Neural cell (in vitro differentiated cells): ENCODE measurements at regions not wholly inside any gene's neighbourhood (a gene's known extent, or its start where the extent isn't known, plus 50 kb on each side); places are given as distances from the start of the nearest gene placed in this dataset.

Experiments used
- H2AFZ ChIP-seq: fragments of 200-600, 300-800 bp; sonication (generic), shearing (Covaris generic); 2 replicates; pipeline ENCODE4 v1.6.0; 2014; ENCODE audit warnings: low read depth, mild to moderate bottlenecking, antibody characterized with exemption, low read length, moderate library complexity
- H3F3A ChIP-seq: fragments of 200-600 bp; shearing (Covaris generic); 2 replicates; pipeline ENCODE4 v1.6.1; 2016; ENCODE audit warnings: mild to moderate bottlenecking, moderate library complexity, mixed read lengths, antibody characterized with exemption, low read length; ENCODE audit not compliant: insufficient read depth, poor library complexity, severe bottlenecking
- H3K27ac ChIP-seq: fragments of 200-600, 300-800 bp; sonication (generic), shearing (Covaris generic); 2 replicates; pipeline ENCODE4 v1.5.1; 2014; ENCODE audit warnings: mild to moderate bottlenecking, low read length, moderate library complexity
- H3K27me3 ChIP-seq: fragments of 300-800, 200-600 bp; sonication (generic), shearing (Covaris generic); 2 replicates; pipeline ENCODE4 v1.6.0; 2014; ENCODE audit warnings: mild to moderate bottlenecking, low read depth, low read length, moderate library complexity; ENCODE audit not compliant: insufficient read depth
- H3K36me3 ChIP-seq: fragments of 300-800, 200-600 bp; sonication (generic), shearing (Covaris generic); 2 replicates; pipeline ENCODE4 v1.5.1; 2014; ENCODE audit warnings: mild to moderate bottlenecking, antibody characterized with exemption, low read length, moderate library complexity; ENCODE audit not compliant: insufficient read depth
- H3K4me2 ChIP-seq: fragments of 300-800, 200-600 bp; sonication (generic), shearing (Covaris generic); 2 replicates; pipeline ENCODE4 v1.6.0; 2014; ENCODE audit warnings: mild to moderate bottlenecking, low read length
- H3K4me3 ChIP-seq: fragments of 300-800, 200-600 bp; sonication (generic), shearing (Covaris generic); 2 replicates; pipeline ENCODE4 v1.5.1; 2014; ENCODE audit warnings: mild to moderate bottlenecking, low read length, moderate library complexity
- H3K79me2 ChIP-seq: fragments of 200-600 bp; shearing (Covaris generic); replicated peaks from 2 replicates; pipeline ENCODE4 v1.6.0; 2014; ENCODE audit warnings: mild to moderate bottlenecking, low read length, moderate library complexity; ENCODE audit not compliant: insufficient read depth
- H3K9ac ChIP-seq: fragments of 300-800, 200-600 bp; sonication (generic), shearing (Covaris generic); 2 replicates; pipeline ENCODE4 v1.6.1; 2016; ENCODE audit warnings: mild to moderate bottlenecking, low read length, mixed read lengths
- H3K9me2 ChIP-seq: fragments of 200-600 bp; shearing (Covaris generic); 2 replicates; pipeline ENCODE4 v1.6.1; 2016; ENCODE audit warnings: mild to moderate bottlenecking, low read length, mixed read lengths; ENCODE audit not compliant: insufficient read depth
- H3K9me3 ChIP-seq: fragments of 200-600, 300-800 bp; sonication (generic), shearing (Covaris generic); 2 replicates; pipeline ENCODE4 v1.6.1; 2016; ENCODE audit warnings: mild to moderate bottlenecking, mixed run types, low read length, moderate library complexity, mixed read lengths
- H4K20me1 ChIP-seq: fragments of 200-600 bp; shearing (Covaris generic); 2 replicates; pipeline ENCODE4 v1.6.1; 2016; ENCODE audit warnings: mild to moderate bottlenecking, mixed run types; ENCODE audit not compliant: insufficient read depth
- CTCF ChIP-seq: fragments of 450-650 bp; IDR thresholded peaks from 2 replicates; pipeline ENCODE4 v1.5.1; 2014; ENCODE audit warnings: antibody characterized with exemption, mild to moderate bottlenecking, moderate library complexity; ENCODE audit not compliant: poor library complexity, severe bottlenecking
- EP300 ChIP-seq: fragments of 450-650 bp; conservative IDR thresholded peaks from 2 replicates; pipeline ENCODE4 v1.6.1; 2014; ENCODE audit warnings: antibody characterized with exemption, mild to moderate bottlenecking, moderate library complexity; ENCODE audit not compliant: poor library complexity, severe bottlenecking
- EZH2 ChIP-seq: fragments of 200-600, 300-800 bp; shearing (Covaris generic), sonication (generic); IDR thresholded peaks from 2 replicates; pipeline ENCODE4 v1.6.1; 2014; ENCODE audit warnings: antibody characterized with exemption, low read length, borderline replicate concordance, mild to moderate bottlenecking; ENCODE audit not compliant: insufficient read depth, poor library complexity, severe bottlenecking
- MXI1 ChIP-seq: fragments of 450-650 bp; conservative IDR thresholded peaks from 2 replicates; pipeline ENCODE4 v1.6.1; 2014; ENCODE audit warnings: antibody characterized with exemption, mild to moderate bottlenecking; ENCODE audit not compliant: poor library complexity, severe bottlenecking
- POLR2AphosphoS5 ChIP-seq: IDR thresholded peaks from 2 replicates; pipeline ENCODE4 v1.6.1; 2012
- RAD21 ChIP-seq: fragments of 450-650 bp; conservative IDR thresholded peaks from 2 replicates; pipeline ENCODE4 v1.6.1; 2014; ENCODE audit warnings: antibody characterized with exemption, mild to moderate bottlenecking, moderate library complexity
- REST ChIP-seq: IDR thresholded peaks from 2 replicates; pipeline ENCODE4 v1.6.1; 2012; ENCODE audit warnings: borderline replicate concordance
- SMC3 ChIP-seq: fragments of 450-650 bp; conservative IDR thresholded peaks from 2 replicates; pipeline ENCODE4 v1.6.1; 2014; ENCODE audit warnings: antibody characterized with exemption, mild to moderate bottlenecking, moderate library complexity; ENCODE audit not compliant: poor library complexity
- TAF1 ChIP-seq: IDR thresholded peaks from 2 replicates; pipeline ENCODE4 v1.6.1; 2012; ENCODE audit warnings: low read depth

- H2AFZ ChIP-seq: no peak overlapping the region
- H3K4me2 ChIP-seq: no peak overlapping the region
- H3K4me3 ChIP-seq: no peak overlapping the region
- peak overlapping the region; percentile 0 for H3K27ac ChIP-seq
- no peak for TF ChIP-seq SMC3
- TF ChIP-seq POLR2AphosphoS5: no peak
- TF ChIP-seq EZH2: no peak
- TF ChIP-seq REST: no peak
- no peak for TF ChIP-seq RAD21
- no peak for TF ChIP-seq MXI1
- no peak for TF ChIP-seq EP300
- TF ChIP-seq CTCF: no peak
- TF ChIP-seq TAF1: no peak
- H3K9me3 ChIP-seq: no peaks in the 10 kb centered on the region
- H3K79me2 ChIP-seq: no peaks in the 10 kb centered on the region
- H3K36me3 ChIP-seq: no peaks in the 10 kb centered on the region
- H3K9ac ChIP-seq: no peak overlapping the region
- H3F3A ChIP-seq: no peaks in the 10 kb centered on the region
- H3K27me3 ChIP-seq: no peaks in the 10 kb centered on the region
- H4K20me1 ChIP-seq: no peaks in the 10 kb centered on the region
- H3K9me2 ChIP-seq: no peaks in the 10 kb centered on the region
Measured at GRCh38 chr11:109704432-109704831, 282.4 kb downstream of the C11orf87 start.

GRCh38 chr11:109706945-109707344 lies 285.0 kb downstream of the C11orf87 start:
- Histone ChIP-seq H2AFZ (no peak overlapping the region), H3K9ac (no peak overlapping the region), H3K27me3 (no peaks in the 10 kb centered on the region), H3K9me3 (no peaks in the 10 kb centered on the region), H3K4me3 (no peak overlapping the region), H3K36me3 (no peaks in the 10 kb centered on the region), H3K27ac (no peak overlapping the region), H4K20me1 (no peaks in the 10 kb centered on the region), H3K79me2 (no peaks in the 10 kb centered on the region), H3F3A (no peaks in the 10 kb centered on the region), H3K4me2 (no peak overlapping the region), H3K9me2 (no peaks in the 10 kb centered on the region)
- no peak for TF ChIP-seq EP300
- TF ChIP-seq EZH2: no peak
- TF ChIP-seq POLR2AphosphoS5: no peak
- TF ChIP-seq RAD21: no peak
- TF ChIP-seq CTCF: no peak
